IMR-90 (cell line): ENCODE measurements at regions not wholly inside any gene's neighbourhood (a gene's known extent, or its start where the extent isn't known, plus 50 kb on each side); places are given as distances from the start of the nearest gene placed in this dataset.

ENCODE experiments used
- ATAC-seq: fragments of 200-7000 bp; cut with Tn5 transposase; 2 replicates; pipeline ENCODE4 v1.9.1; 2020; ENCODE audit warnings: low read depth, mild to moderate bottlenecking, moderate library complexity
- BruUV-seq: library from RNA; stranded (reverse); fragments of 400-500 nt; replicated peaks from 2 replicates; lab custom pipeline; 2021; lab: Mats Ljungman, UMichigan
- CTCF ChIA-PET: fragments of 300-600 bp; formaldehyde crosslinking; extraction: SDS; loops from one replicate; lab custom pipeline; 2021; ENCODE audit warnings: antibody characterized with exemption; lab: Yijun Ruan, JAX
- POLR2A ChIA-PET: fragments of 300-600 bp; sonication (Branson Sonifier 250); formaldehyde crosslinking; loops from one replicate; lab custom pipeline; 2022; ENCODE audit warnings: antibody characterized with exemption; ENCODE audit not compliant: unreplicated experiment; lab: Charles Lee
- DNase-seq: peaks from one replicate; pipeline ENCODE4 v3.0.0; 2013
- H2AFZ ChIP-seq: replicated peaks from 2 replicates; pipeline ENCODE3; 2013; ENCODE audit warnings: low read length, mild to moderate bottlenecking; ENCODE audit not compliant: poor library complexity
- H2AK5ac ChIP-seq: 2 replicates; pipeline ENCODE4 v1.6.1; 2013; ENCODE audit warnings: low read depth, low read length, inconsistent platforms
- H2AK9ac ChIP-seq: replicated peaks from 2 replicates; pipeline ENCODE3; 2013; ENCODE audit warnings: mild to moderate bottlenecking, low read depth, low read length, moderate library complexity; ENCODE audit not compliant: poor library complexity
- H2BK120ac ChIP-seq: 2 replicates; pipeline ENCODE4 v1.6.1; 2013; ENCODE audit warnings: low read depth, low read length, inconsistent platforms
- H2BK15ac ChIP-seq: 3 replicates; pipeline ENCODE4 v1.6.1; 2013; ENCODE audit warnings: low read depth, low read length, inconsistent platforms
- H2BK20ac ChIP-seq: 2 replicates; pipeline ENCODE4 v1.6.1; 2013; ENCODE audit warnings: low read depth, mild to moderate bottlenecking, inconsistent platforms, low read length, moderate library complexity
- H2BK5ac ChIP-seq: 2 replicates; pipeline ENCODE4 v1.6.1; 2013; ENCODE audit warnings: mild to moderate bottlenecking, low read depth, low read length, inconsistent platforms; ENCODE audit not compliant: poor library complexity, severe bottlenecking
- H3K14ac ChIP-seq: replicated peaks from 2 replicates; pipeline ENCODE4 v1.6.1; 2013; ENCODE audit warnings: low read depth, low read length, inconsistent platforms
- H3K18ac ChIP-seq: 2 replicates; pipeline ENCODE4 v1.6.1; 2013; ENCODE audit warnings: low read depth, low read length, control low read depth
- H3K23ac ChIP-seq: 2 replicates; pipeline ENCODE4 v1.6.1; 2013; ENCODE audit warnings: low read depth, low read length, inconsistent platforms
- H3K27ac ChIP-seq: 2 replicates; pipeline ENCODE4 v1.5.1; 2013; ENCODE audit warnings: mild to moderate bottlenecking, control low read depth, low read length; ENCODE audit not compliant: insufficient read depth
- H3K27me3 ChIP-seq: 2 replicates; pipeline ENCODE4 v1.6.1; 2013; ENCODE audit warnings: low read length; ENCODE audit not compliant: control insufficient read depth, insufficient read depth
- H3K36me3 ChIP-seq: 2 replicates; pipeline ENCODE4 v1.6.1; 2013; ENCODE audit warnings: low read length, mixed read lengths; ENCODE audit not compliant: control insufficient read depth, insufficient read depth
- H3K4ac ChIP-seq: 2 replicates; pipeline ENCODE4 v1.6.1; 2013; ENCODE audit warnings: low read depth, low read length, inconsistent platforms
- H3K4me1 ChIP-seq: 2 replicates; pipeline ENCODE4 v1.6.1; 2013; ENCODE audit warnings: low read length, mixed read lengths; ENCODE audit not compliant: control insufficient read depth, insufficient read depth
- H3K4me2 ChIP-seq: 2 replicates; pipeline ENCODE4 v1.6.1; 2013; ENCODE audit warnings: low read depth, mild to moderate bottlenecking, control low read depth, low read length, moderate library complexity
- H3K4me3 ChIP-seq: 2 replicates; pipeline ENCODE4 v1.5.1; 2013; ENCODE audit warnings: low read depth, mild to moderate bottlenecking, control low read depth, low read length, moderate library complexity; ENCODE audit not compliant: insufficient read depth
- H3K56ac ChIP-seq: 2 replicates; pipeline ENCODE4 v1.6.1; 2013; ENCODE audit warnings: low read length, inconsistent platforms; ENCODE audit not compliant: insufficient read depth; ENCODE audit errors: extremely low read depth
- H3K79me1 ChIP-seq, 2 experiments: 2 replicates each; pipeline ENCODE4 v1.6.1; 2013; ENCODE audit warnings: low read length in 2 of 2, inconsistent platforms in 1 of 2, low read depth in 1 of 2
- H3K9ac ChIP-seq: 2 replicates; pipeline ENCODE4 v1.6.1; 2013; ENCODE audit warnings: low read depth, low read length, control low read depth
- H3K9me1 ChIP-seq: 2 replicates; pipeline ENCODE4 v1.6.1; 2013; ENCODE audit warnings: low read length, inconsistent platforms; ENCODE audit not compliant: insufficient read depth
- H3K9me3 ChIP-seq: 2 replicates; pipeline ENCODE4 v1.6.1; 2013; ENCODE audit warnings: low read length; ENCODE audit not compliant: control insufficient read depth, insufficient read depth
- H4K20me1 ChIP-seq: 2 replicates; pipeline ENCODE4 v1.6.1; 2013; ENCODE audit warnings: low read length, inconsistent platforms; ENCODE audit not compliant: insufficient read depth
- H4K5ac ChIP-seq: 2 replicates; pipeline ENCODE4 v1.6.1; 2013; ENCODE audit warnings: mild to moderate bottlenecking, low read depth, low read length, control low read depth
- H4K8ac ChIP-seq, 2 experiments: 2 replicates each; pipeline ENCODE4 v1.6.1; 2013; ENCODE audit warnings: low read depth in 2 of 2, low read length in 2 of 2, control low read depth in 1 of 2, inconsistent platforms in 1 of 2
- H4K91ac ChIP-seq: 2 replicates; pipeline ENCODE4 v1.6.1; 2013; ENCODE audit warnings: low read depth, low read length, inconsistent platforms; ENCODE audit not compliant: insufficient read depth
- MAFK ChIP-seq: IDR thresholded peaks from 2 replicates; pipeline ENCODE4 v1.6.1; 2012; ENCODE audit warnings: low read depth, low read length, improper control_type of control experiment
- MAZ ChIP-seq: IDR thresholded peaks from 2 replicates; pipeline ENCODE4 v1.6.1; 2012; ENCODE audit warnings: low read depth, mild to moderate bottlenecking, low read length, improper control_type of control experiment, moderate library complexity, borderline replicate concordance
- WGBS, 2 experiments: methylation state at CpG; one replicate each; pipeline versions ENCODE4 v1.1.5 to v1.1.7; 2013; ENCODE audit warnings: missing lambda C conversion rate in 2 of 2; ENCODE audit not compliant: insufficient read length in 1 of 2; ENCODE audit errors: extremely low coverage in 2 of 2; 5-methylcytosine and 5-hydroxymethylcytosine counted together
- dilution Hi-C: fragments of 300-500 bp; cut with HindIII; formaldehyde crosslinking; loops from one replicate; pipeline ENCODE4 v1.14.3; 2018; ENCODE audit warnings: low sequenced_read_pairs; ENCODE audit not compliant: unreplicated experiment
- in situ Hi-C: fragments of 300-500 bp; cut with MboI; formaldehyde crosslinking; loops from 3 replicates; pipeline ENCODE4 v1.14.3; 2019; ENCODE audit warnings: low sequenced_read_pairs, inconsistent platforms, mixed read lengths
- intact Hi-C: fragments of 100-400 bp; cut with micrococcal nuclease; formaldehyde crosslinking; loops from 2 replicates; pipeline ENCODE4 v1.10.0; 2022

DNA sequence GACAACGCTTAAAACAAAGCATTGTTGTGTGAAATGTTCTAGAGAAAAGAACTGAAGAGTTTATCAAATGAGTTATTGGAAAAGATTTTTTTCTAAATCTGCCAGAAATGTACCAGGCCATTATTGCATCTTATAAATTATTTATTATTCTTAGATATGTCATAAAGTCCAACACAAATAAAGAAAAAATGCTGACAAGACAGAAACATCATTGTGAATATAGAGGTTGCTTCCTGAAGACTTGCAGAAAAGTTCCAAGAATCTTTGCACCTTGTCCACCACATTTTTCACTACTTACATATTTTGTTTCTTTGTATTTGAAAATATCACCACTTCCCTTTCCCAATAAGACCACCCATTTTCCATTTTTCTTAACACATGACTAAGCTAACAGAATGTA is 545.8 kb downstream of the IQCM start:
- Histone ChIP-seq H2BK20ac (no peak overlapping the region), H2BK5ac (no peak overlapping the region), H3K9ac (no peak overlapping the region), H4K8ac (no peak overlapping the region), H3K23ac (no peak overlapping the region), H3K4ac (no peak overlapping the region), H4K91ac (no peak overlapping the region), H3K27me3 (no peaks in the 10 kb centered on the region), H2BK15ac (no peak overlapping the region), H3K4me3 (no peak overlapping the region), H3K56ac (no peak overlapping the region), H4K5ac (no peak overlapping the region), H3K36me3 (no peaks in the 10 kb centered on the region), H2AK9ac (no peak overlapping the region), H4K20me1 (no peaks in the 10 kb centered on the region), H3K9me1 (no peaks in the 10 kb centered on the region), H3K18ac (no peak overlapping the region), H3K9me3 (no peaks in the 10 kb centered on the region), H3K4me2 (no peak overlapping the region), H3K4me1 (no peaks in the 10 kb centered on the region), H2AK5ac (no peak overlapping the region), H3K27ac (no peak overlapping the region), H2BK120ac (no peak overlapping the region), H3K14ac (no peak overlapping the region), H3K79me1 (no peaks in the 10 kb centered on the region), H2AFZ (no peak overlapping the region)
- ChIA-PET POLR2A (no interaction called here), CTCF (interaction anchor here (0.7 to 1.1 kb wide), 2 partner anchors 217 to 945 kb away, joined by 3 read pairs; no protein-coding TSS in a partner anchor)
- no peak for DNase-seq
- dilution Hi-C loops = no loop called here
- ATAC-seq = no peak
- TF ChIP-seq MAFK (peak; percentile 99), MAZ (no peak)
- in situ Hi-C loops = loop anchor here (10.0 kb wide), 1 partner anchor 275 kb away; no protein-coding TSS in a partner anchor
- intact Hi-C loops = loop anchor here (10.0 kb wide), 3 partner anchors 495 to 1335 kb away; no protein-coding TSS in a partner anchor
- BruUV-seq = no TSS peak
- WGBS, 2 experiments = no CpG with 5 or more reads among the region's 1 CpG
